ENCODE measurements at regions not wholly inside any gene's neighbourhood (a gene's known extent, or its start where the extent isn't known, plus 50 kb on each side); places are given as distances from the start of the nearest gene placed in this dataset.
"Not testable (repeated sequence)": the region's sequence is repeated elsewhere in the genome, so short reads cannot be mapped to it uniquely, and the experiment has no call there.

GRCh38 chr10:45514291-45515270, 140.6 kb downstream of the ALOX5 start:
- Histone ChIP-seq H3K27ac (ENCODE audit: insufficient read depth, low read length) (no peak overlapping the region), H4K20me1 (ENCODE audit: control insufficient read depth, extremely low read depth, insufficient read depth, low read length) (no peaks in the 10 kb centered on the region), H3K79me2 (ENCODE audit: control insufficient read depth, insufficient read depth, low read length) (no peaks in the 10 kb centered on the region), H3K9ac (ENCODE audit: insufficient read depth, low read length) (no peak overlapping the region), H3K9me3 (ENCODE audit: control insufficient read depth, insufficient read depth, low read depth, low read length) (no peaks in the 10 kb centered on the region), H3K27me3 (ENCODE audit: control insufficient read depth, insufficient read depth, low read length) (no peaks in the 10 kb centered on the region), H3K36me3 (ENCODE audit: control insufficient read depth, insufficient read depth, low read length) (no peaks in the 10 kb centered on the region), H3K4me2 (ENCODE audit: extremely low read depth, insufficient read depth, low read length) (no peak overlapping the region), H3K4me1 (ENCODE audit: control insufficient read depth, extremely low read depth, insufficient read depth, low read length) (peaks cover 5% of the 10 kb centered on the region), H3K4me3 (replicated peaks in 1 of 4; ENCODE audit: control extremely low read depth in 1 of 4, insufficient read depth in 1 of 4, low read depth in 3 of 4, low read length in 4 of 4) (no peak overlapping the region), H2AFZ (ENCODE audit: low read length) (no peak overlapping the region)
- peak; percentile 6 to 26 for DNase-seq (ENCODE audit: low read depth in 2 of 2)
- TF ChIP-seq EZH2 (IDR thresholded peaks at IDR 0.05; ENCODE audit: low read length, missing control alignments) (no peak), CTCF (conservative IDR thresholded peaks at IDR 0.05 in 1 of 2, IDR thresholded peaks at IDR 0.05 in 1 of 2; ENCODE audit: low read depth in 1 of 2, low read length in 2 of 2) (no peak)

- Histone ChIP-seq H2AFZ (ENCODE audit: low read length) (no peak overlapping the region), H3K27me3 (ENCODE audit: control insufficient read depth, insufficient read depth, low read length) (no peaks in the 10 kb centered on the region), H3K79me2 (ENCODE audit: control insufficient read depth, insufficient read depth, low read length) (no peaks in the 10 kb centered on the region), H3K4me1 (ENCODE audit: control insufficient read depth, extremely low read depth, insufficient read depth, low read length) (peaks cover 5% of the 10 kb centered on the region), H3K9me3 (ENCODE audit: control insufficient read depth, insufficient read depth, low read depth, low read length) (no peaks in the 10 kb centered on the region), H3K4me2 (ENCODE audit: extremely low read depth, insufficient read depth, low read length) (no peak overlapping the region), H3K27ac (ENCODE audit: insufficient read depth, low read length) (no peak overlapping the region), H4K20me1 (ENCODE audit: control insufficient read depth, extremely low read depth, insufficient read depth, low read length) (no peaks in the 10 kb centered on the region), H3K4me3 (replicated peaks in 1 of 4; ENCODE audit: control extremely low read depth in 1 of 4, insufficient read depth in 1 of 4, low read depth in 3 of 4, low read length in 4 of 4) (no peak overlapping the region), H3K36me3 (ENCODE audit: control insufficient read depth, insufficient read depth, low read length) (no peaks in the 10 kb centered on the region), H3K9ac (ENCODE audit: insufficient read depth, low read length) (no peak overlapping the region)
- no peak for TF ChIP-seq CTCF (conservative IDR thresholded peaks at IDR 0.05 in 1 of 2, IDR thresholded peaks at IDR 0.05 in 1 of 2; ENCODE audit: low read depth in 1 of 2, low read length in 2 of 2)
- DNase-seq (ENCODE audit: low read depth in 2 of 2) = peak in 1 of 2 donors; percentile 17
Observed at GRCh38 chr10:45513551-45513950, 139.5 kb downstream of the ALOX5 start.

- H3K9ac ChIP-seq (ENCODE audit: insufficient read depth, low read length) = not testable (repeated sequence)
Observed at GRCh38 chr10:45511926-45512325, 137.9 kb downstream of the ALOX5 start.

More at GRCh38 chr10:45511926-45512325, 137.9 kb downstream of the ALOX5 start:
- not testable (repeated sequence) for DNase-seq (ENCODE audit: low read depth in 2 of 2); H3K4me2 ChIP-seq (ENCODE audit: extremely low read depth, insufficient read depth, low read length); H3K79me2 ChIP-seq (ENCODE audit: control insufficient read depth, insufficient read depth, low read length); H4K20me1 ChIP-seq (ENCODE audit: control insufficient read depth, extremely low read depth, insufficient read depth, low read length); H3K27ac ChIP-seq (ENCODE audit: insufficient read depth, low read length); H3K9me3 ChIP-seq (ENCODE audit: control insufficient read depth, insufficient read depth, low read depth, low read length); H3K36me3 ChIP-seq (ENCODE audit: control insufficient read depth, insufficient read depth, low read length); H3K4me1 ChIP-seq (ENCODE audit: control insufficient read depth, extremely low read depth, insufficient read depth, low read length); H3K4me3 ChIP-seq (replicated peaks in 1 of 4; ENCODE audit: control extremely low read depth in 1 of 4, insufficient read depth in 1 of 4, low read depth in 3 of 4, low read length in 4 of 4); H2AFZ ChIP-seq (ENCODE audit: low read length); H3K27me3 ChIP-seq (ENCODE audit: control insufficient read depth, insufficient read depth, low read length)

All from fibroblast of lung (primary cell).